ENCODE measurements at regions not wholly inside any gene's neighbourhood (a gene's known extent, or its start where the extent isn't known, plus 50 kb on each side); places are given as distances from the start of the nearest gene placed in this dataset.

- TF ChIP-seq EZH2 (IDR thresholded peaks at IDR 0.05) = no peak
- no peak for TF ChIP-seq ZNF274 (IDR thresholded peaks at IDR 0.05; ENCODE audit: low read depth, low read length)
- TF ChIP-seq TCF7L2 (IDR thresholded peaks at IDR 0.05; ENCODE audit: borderline replicate concordance, extremely low read depth, insufficient read depth, insufficient read length) = no peak
- TF ChIP-seq FOSL1 (IDR thresholded peaks at IDR 0.05; ENCODE audit: low read depth) = no peak
Observed at GRCh38 chr1:30533796-30534550, 189.4 kb downstream of the MATN1 start (continued).

GRCh38 chr1:30533141-30533540 lies 190.2 kb downstream of the MATN1 start:
- no peaks in the 10 kb centered on the region for H3K36me3 ChIP-seq (ENCODE audit: control insufficient read depth in 1 of 2, insufficient read depth in 2 of 2, low read length in 2 of 2)
- no peaks in the 10 kb centered on the region for H3K9me2 ChIP-seq (ENCODE audit: insufficient read depth)
- intact Hi-C loops (cut with micrococcal nuclease) = no loop called here
- no peaks in the 10 kb centered on the region for H4K20me1 ChIP-seq (ENCODE audit: insufficient read depth)
- H3K9ac ChIP-seq (ENCODE audit: low read length) = no peak overlapping the region
- DNase-seq (ENCODE audit: low read depth, low spot score) (no peak), ATAC-seq (0 out of 2 replicates have a peak, but pooled peaks have one; percentile 47)
- ChIA-PET CTCF (interaction anchor here (1.2 kb wide), 1 partner anchor 12 kb away, joined by 3 read pairs; no protein-coding TSS in a partner anchor), RAD21 (ENCODE audit: low non-redundant PET in 1 of 2, low total read pairs in 2 of 2, uncharacterized antibody in 2 of 2, unreplicated experiment in 2 of 2) (no interaction called here), POLR2A (no interaction called here)
- H3K79me2 ChIP-seq (ENCODE audit: insufficient read depth, low read length) = no peaks in the 10 kb centered on the region
- H3K4me1 ChIP-seq (ENCODE audit: control insufficient read depth in 1 of 2, insufficient read depth in 2 of 2, low read length in 2 of 2) = no peaks in the 10 kb centered on the region
- TF ChIP-seq RAD21 (IDR thresholded peaks at IDR 0.05; ENCODE audit: low read depth) (peak; percentile 31; the same call in 1 of the 2 replicates), CTCF (IDR thresholded peaks at IDR 0.05 in 2 of 3, conservative IDR thresholded peaks at IDR 0.05 in 1 of 3; ENCODE audit: borderline replicate concordance in 1 of 3, insufficient read depth in 1 of 3, low read depth in 2 of 3, low read length in 2 of 3) (peak in 1 of 3 experiments; percentile 25; a peak in 3 of 6 replicates), EZH2phosphoT487 (IDR thresholded peaks at IDR 0.05; ENCODE audit: borderline replicate concordance) (no peak)
- no peaks in the 10 kb centered on the region for H3K27me3 ChIP-seq (ENCODE audit: insufficient read depth, low read length)
- no peak overlapping the region for H3K27ac ChIP-seq (ENCODE audit: low read depth, low read length)
- BruUV-seq (replicated peaks) = no TSS peak
- no peak overlapping the region for H2AFZ ChIP-seq (ENCODE audit: low read depth, low read length, poor library complexity, severe bottlenecking)
- no peaks in the 10 kb centered on the region for H3K9me3 ChIP-seq (ENCODE audit: control insufficient read depth in 1 of 2, insufficient read depth in 1 of 2, low read depth in 1 of 2, low read length in 2 of 2)
- H3K4me3 ChIP-seq (replicated peaks in 1 of 2; ENCODE audit: low read depth in 1 of 2, low read length in 2 of 2) = no peak overlapping the region
- no peak overlapping the region for H3K4me2 ChIP-seq (ENCODE audit: low read length)

Measured in HCT116 (cell line).